NB4 (cell line): ENCODE measurements at regions not wholly inside any gene's neighbourhood (a gene's known extent, or its start where the extent isn't known, plus 50 kb on each side); places are given as distances from the start of the nearest gene placed in this dataset.

Experiments
- POLR2A ChIP-seq: IDR thresholded peaks from 2 replicates; pipeline ENCODE4 v1.6.1; 2011; ENCODE audit warnings: mild to moderate bottlenecking; ENCODE audit not compliant: insufficient read length; ENCODE audit errors: extremely low read depth
- TF ChIP-seq, protein P1 (sequence below): IDR thresholded peaks from one replicate; pipeline ENCODE4 v1.5.1; 2012; ENCODE audit warnings: low read depth, low read length
- TF ChIP-seq, protein P2 (sequence below): IDR thresholded peaks from 2 replicates; pipeline ENCODE4 v1.6.1; 2011; ENCODE audit warnings: low read depth, low read length

DNA sequence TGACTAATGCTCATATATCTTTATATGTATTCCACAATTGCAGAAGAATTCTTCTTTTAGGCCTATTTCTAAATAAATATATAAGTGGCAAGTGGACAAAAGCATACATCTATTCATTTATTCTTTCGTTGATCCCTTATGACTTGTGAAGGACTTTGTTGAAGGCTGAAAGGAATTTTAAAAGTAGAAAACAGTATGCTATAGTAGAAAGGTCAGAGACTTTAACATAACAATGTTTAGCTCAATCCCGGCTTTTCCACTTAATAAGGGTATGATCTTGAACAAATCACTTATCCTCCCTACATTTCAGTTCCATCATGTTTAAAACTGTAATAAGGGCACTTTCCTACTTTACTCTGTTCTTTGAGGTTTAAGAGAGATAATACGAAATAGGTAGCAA, 672.9 kb downstream of the MECOM start:
- TF ChIP-seq, protein P1, sequence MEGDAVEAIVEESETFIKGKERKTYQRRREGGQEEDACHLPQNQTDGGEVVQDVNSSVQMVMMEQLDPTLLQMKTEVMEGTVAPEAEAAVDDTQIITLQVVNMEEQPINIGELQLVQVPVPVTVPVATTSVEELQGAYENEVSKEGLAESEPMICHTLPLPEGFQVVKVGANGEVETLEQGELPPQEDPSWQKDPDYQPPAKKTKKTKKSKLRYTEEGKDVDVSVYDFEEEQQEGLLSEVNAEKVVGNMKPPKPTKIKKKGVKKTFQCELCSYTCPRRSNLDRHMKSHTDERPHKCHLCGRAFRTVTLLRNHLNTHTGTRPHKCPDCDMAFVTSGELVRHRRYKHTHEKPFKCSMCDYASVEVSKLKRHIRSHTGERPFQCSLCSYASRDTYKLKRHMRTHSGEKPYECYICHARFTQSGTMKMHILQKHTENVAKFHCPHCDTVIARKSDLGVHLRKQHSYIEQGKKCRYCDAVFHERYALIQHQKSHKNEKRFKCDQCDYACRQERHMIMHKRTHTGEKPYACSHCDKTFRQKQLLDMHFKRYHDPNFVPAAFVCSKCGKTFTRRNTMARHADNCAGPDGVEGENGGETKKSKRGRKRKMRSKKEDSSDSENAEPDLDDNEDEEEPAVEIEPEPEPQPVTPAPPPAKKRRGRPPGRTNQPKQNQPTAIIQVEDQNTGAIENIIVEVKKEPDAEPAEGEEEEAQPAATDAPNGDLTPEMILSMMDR, result no peak
- no peak for TF ChIP-seq POLR2A
- TF ChIP-seq, protein P2, sequence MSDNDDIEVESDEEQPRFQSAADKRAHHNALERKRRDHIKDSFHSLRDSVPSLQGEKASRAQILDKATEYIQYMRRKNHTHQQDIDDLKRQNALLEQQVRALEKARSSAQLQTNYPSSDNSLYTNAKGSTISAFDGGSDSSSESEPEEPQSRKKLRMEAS, result no peak
